ENCODE measurements at regions not wholly inside any gene's neighbourhood (a gene's known extent, or its start where the extent isn't known, plus 50 kb on each side); places are given as distances from the start of the nearest gene placed in this dataset.
A peak's percentile ranks its signal among the peaks of the same experiment; 100 is the strongest.
"Not testable (repeated sequence)": the region's sequence is repeated elsewhere in the genome, so short reads cannot be mapped to it uniquely, and the experiment has no call there.

DNA sequence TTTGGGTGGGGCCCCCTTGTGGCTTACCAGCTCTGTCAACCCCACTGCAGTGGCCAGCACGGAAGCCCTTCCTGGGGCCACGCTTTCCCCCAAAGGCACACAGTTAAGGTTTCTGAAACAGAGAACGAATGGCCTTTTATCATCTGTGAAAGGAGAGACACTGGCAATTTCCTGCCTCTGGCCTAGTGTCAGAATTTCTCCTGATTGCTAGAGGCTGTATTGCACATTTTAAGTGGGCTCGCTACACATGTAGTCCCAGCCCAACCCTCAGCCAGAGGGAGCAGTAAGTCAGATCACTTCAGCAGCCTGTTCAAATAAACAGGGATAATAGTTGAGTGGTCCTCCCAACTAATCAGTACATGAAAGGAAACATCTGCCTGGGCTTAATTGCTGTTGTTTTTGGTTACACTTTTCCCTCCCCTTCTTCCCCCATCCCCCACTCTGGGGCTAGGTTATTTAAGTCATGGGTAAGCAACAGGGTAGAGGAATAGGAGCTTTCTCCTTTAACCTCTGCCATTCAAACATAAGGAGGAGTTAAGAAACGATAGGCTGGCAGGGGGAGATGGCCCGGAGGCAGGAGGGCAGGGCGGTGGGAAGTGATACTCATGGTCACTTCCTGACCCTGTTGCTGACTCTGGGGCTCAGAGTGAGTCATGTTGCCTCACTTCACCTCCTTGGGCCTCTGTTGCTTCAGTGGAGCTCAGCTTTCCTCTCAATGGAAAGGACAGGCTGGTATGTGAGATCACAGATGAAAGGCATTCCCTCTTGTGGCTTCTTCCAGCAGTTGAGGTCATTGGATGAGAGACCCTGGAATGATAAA, 89.3 kb upstream of the IKBKE start:
- WGBS, 2 experiments (ENCODE audit: low coverage in 1 of 2, low lambda C conversion rate in 2 of 2, missing lambda C conversion rate in 2 of 2) = 6 to 18% methylated on average over 1 to 2 of the region's 7 CpGs
- Histone ChIP-seq H3K4me1 (ENCODE audit: insufficient read depth) (peaks cover 11% of the 10 kb centered on the region), H3K27ac (peak overlapping the region; percentile 90), H3K4me2 (ENCODE audit: unreplicated experiment) (peak overlapping the region; percentile 43), H3K9ac (peak overlapping the region; percentile 59)
- H3F3A ChIP-seq (ENCODE audit: insufficient read depth); H3K9me3 ChIP-seq (ENCODE audit: low read depth); H3K27me3 ChIP-seq (replicated peaks; ENCODE audit: insufficient read depth); H4K20me1 ChIP-seq (ENCODE audit: insufficient read depth); H3K36me3 ChIP-seq (ENCODE audit: low read depth); H3K4me3 ChIP-seq; H3K79me2 ChIP-seq (ENCODE audit: insufficient read depth); H3K9me2 ChIP-seq (ENCODE audit: insufficient read depth); in situ Hi-C loops (cut with MboI); H2AFZ ChIP-seq: not testable (repeated sequence)
- peak; percentile 36 for DNase-seq

GRCh38 chr1:206384029-206384807, 86.1 kb upstream of the IKBKE start:
- H4K20me1 ChIP-seq (ENCODE audit: insufficient read depth); H3K27me3 ChIP-seq (replicated peaks; ENCODE audit: insufficient read depth); H3K9me2 ChIP-seq (ENCODE audit: insufficient read depth); H3K79me2 ChIP-seq (ENCODE audit: insufficient read depth); in situ Hi-C loops (cut with MboI); H3F3A ChIP-seq (ENCODE audit: insufficient read depth); H3K9me3 ChIP-seq (ENCODE audit: low read depth); H3K4me2 ChIP-seq (ENCODE audit: unreplicated experiment); H3K36me3 ChIP-seq (ENCODE audit: low read depth); H3K4me3 ChIP-seq; H2AFZ ChIP-seq: not testable (repeated sequence)
- Histone ChIP-seq H3K27ac (peak overlapping the region; percentile 72), H3K9ac (peak overlapping the region; percentile 57; the same call in 1 of the 2 replicates), H3K4me1 (ENCODE audit: insufficient read depth) (peaks cover 11% of the 10 kb centered on the region)
- WGBS, 2 experiments (ENCODE audit: low coverage in 1 of 2, low lambda C conversion rate in 2 of 2, missing lambda C conversion rate in 2 of 2) = 4 to 17% methylated on average over 4 to 7 of the region's 11 CpGs
- peak; percentile 86 for DNase-seq

DNA sequence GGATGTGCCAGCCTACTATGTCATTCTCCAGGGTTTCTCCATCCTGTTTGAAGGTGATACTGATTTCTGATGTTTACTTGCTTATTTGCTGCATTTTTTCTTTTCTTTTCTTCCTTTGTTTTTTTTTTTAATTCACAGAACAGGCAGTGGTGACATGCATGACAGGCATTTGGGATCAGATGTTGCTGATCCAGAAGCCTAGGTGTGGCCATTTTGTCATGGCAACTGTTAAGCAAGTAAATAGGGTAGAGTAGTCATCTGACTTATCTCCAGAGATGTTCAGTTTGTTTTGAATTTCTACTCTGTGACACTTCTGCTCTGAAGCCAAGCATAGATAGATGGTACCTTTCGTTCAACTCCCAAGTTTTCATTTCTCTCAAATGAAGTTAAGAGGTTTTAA, 85.4 kb upstream of the IKBKE start:
- H3K4me1 ChIP-seq (ENCODE audit: insufficient read depth) = peaks cover 11% of the 10 kb centered on the region
- WGBS, 2 experiments (ENCODE audit: low coverage in 1 of 2, low lambda C conversion rate in 2 of 2, missing lambda C conversion rate in 2 of 2) = 41 to 53% methylated on average over 1 of the region's 1 CpG
- H3K9me2 ChIP-seq (ENCODE audit: insufficient read depth); H4K20me1 ChIP-seq (ENCODE audit: insufficient read depth); H3F3A ChIP-seq (ENCODE audit: insufficient read depth); in situ Hi-C loops (cut with MboI); H3K27me3 ChIP-seq (replicated peaks; ENCODE audit: insufficient read depth); H3K36me3 ChIP-seq (ENCODE audit: low read depth); H3K9me3 ChIP-seq (ENCODE audit: low read depth); H3K79me2 ChIP-seq (ENCODE audit: insufficient read depth); H3K4me2 ChIP-seq (ENCODE audit: unreplicated experiment); H2AFZ ChIP-seq; H3K4me3 ChIP-seq: not testable (repeated sequence)
- peak; percentile 23 for DNase-seq
- peak overlapping the region; percentile 51 for H3K9ac ChIP-seq
- H3K27ac ChIP-seq = peak overlapping the region; percentile 83

- H3K36me3 ChIP-seq (ENCODE audit: low read depth); H3K4me2 ChIP-seq (ENCODE audit: unreplicated experiment); H3K79me2 ChIP-seq (ENCODE audit: insufficient read depth); H3K27me3 ChIP-seq (replicated peaks; ENCODE audit: insufficient read depth); H3F3A ChIP-seq (ENCODE audit: insufficient read depth); H3K4me1 ChIP-seq (ENCODE audit: insufficient read depth); H3K9me2 ChIP-seq (ENCODE audit: insufficient read depth); H3K9me3 ChIP-seq (ENCODE audit: low read depth); DNase-seq; H4K20me1 ChIP-seq (ENCODE audit: insufficient read depth); H2AFZ ChIP-seq; in situ Hi-C loops (cut with MboI); H3K27ac ChIP-seq; H3K9ac ChIP-seq; H3K4me3 ChIP-seq: not testable (repeated sequence)
- no CpG with 5 or more reads among the region's 5 CpGs for WGBS, 2 experiments (ENCODE audit: low coverage in 1 of 2, low lambda C conversion rate in 2 of 2, missing lambda C conversion rate in 2 of 2)
These were observed 82.6 kb upstream of the IKBKE start for GRCh38 chr1:206387631-206388030.

GRCh38 chr1:206391903-206392302, 78.4 kb upstream of the IKBKE start:
- H2AFZ ChIP-seq; H3K4me3 ChIP-seq; DNase-seq; H3K9me2 ChIP-seq (ENCODE audit: insufficient read depth); H3F3A ChIP-seq (ENCODE audit: insufficient read depth); in situ Hi-C loops (cut with MboI); H3K4me1 ChIP-seq (ENCODE audit: insufficient read depth); H3K79me2 ChIP-seq (ENCODE audit: insufficient read depth); H3K27ac ChIP-seq; H3K27me3 ChIP-seq (replicated peaks; ENCODE audit: insufficient read depth); H4K20me1 ChIP-seq (ENCODE audit: insufficient read depth); H3K9me3 ChIP-seq (ENCODE audit: low read depth); H3K9ac ChIP-seq; H3K36me3 ChIP-seq (ENCODE audit: low read depth); H3K4me2 ChIP-seq (ENCODE audit: unreplicated experiment): not testable (repeated sequence)
- WGBS, 2 experiments (ENCODE audit: low coverage in 1 of 2, low lambda C conversion rate in 2 of 2, missing lambda C conversion rate in 2 of 2) = 100% methylated on average over 1 of the region's 2 CpGs

DNA sequence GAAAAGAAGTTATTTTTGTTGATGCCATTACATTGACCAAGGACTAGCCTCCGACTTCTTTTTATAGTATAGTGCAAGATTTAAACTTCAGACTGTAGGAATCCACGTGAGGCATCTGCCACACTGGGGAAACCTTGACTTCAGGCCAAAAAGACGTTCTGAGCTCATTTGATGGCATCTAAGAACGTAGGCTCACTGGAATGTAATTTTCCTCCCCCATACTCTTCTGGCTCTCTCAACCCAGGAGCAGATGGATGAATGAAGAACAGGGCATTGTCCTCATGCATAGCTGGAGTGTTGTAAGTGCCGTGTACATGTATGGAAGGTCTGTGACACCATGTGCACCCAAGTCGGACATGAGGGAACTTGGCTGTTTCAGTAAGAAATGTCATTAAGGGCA, 72.8 kb upstream of the IKBKE start:
- H3K4me1 ChIP-seq (ENCODE audit: insufficient read depth); H3K79me2 ChIP-seq (ENCODE audit: insufficient read depth); DNase-seq; H3K27me3 ChIP-seq (replicated peaks; ENCODE audit: insufficient read depth); H3K9ac ChIP-seq; H3K9me3 ChIP-seq (ENCODE audit: low read depth); H3K9me2 ChIP-seq (ENCODE audit: insufficient read depth); H2AFZ ChIP-seq; H3K36me3 ChIP-seq (ENCODE audit: low read depth); in situ Hi-C loops (cut with MboI); H4K20me1 ChIP-seq (ENCODE audit: insufficient read depth); H3K4me3 ChIP-seq; H3K4me2 ChIP-seq (ENCODE audit: unreplicated experiment); H3F3A ChIP-seq (ENCODE audit: insufficient read depth): not testable (repeated sequence)
- H3K27ac ChIP-seq = peak overlapping the region; percentile 15; the same call in 1 of the 2 replicates
- WGBS, 2 experiments (ENCODE audit: low coverage in 1 of 2, low lambda C conversion rate in 2 of 2, missing lambda C conversion rate in 2 of 2) = 0 to 24% methylated on average over 2 to 4 of the region's 6 CpGs

GRCh38 chr1:206398261-206398660, 72.0 kb upstream of the IKBKE start:
- H3K4me2 ChIP-seq (ENCODE audit: unreplicated experiment); H3K27me3 ChIP-seq (replicated peaks; ENCODE audit: insufficient read depth); H3K27ac ChIP-seq; H3K9me3 ChIP-seq (ENCODE audit: low read depth); H3K4me3 ChIP-seq; H3K9ac ChIP-seq; H3K36me3 ChIP-seq (ENCODE audit: low read depth); H3K9me2 ChIP-seq (ENCODE audit: insufficient read depth); H3F3A ChIP-seq (ENCODE audit: insufficient read depth); H2AFZ ChIP-seq; H3K4me1 ChIP-seq (ENCODE audit: insufficient read depth); in situ Hi-C loops (cut with MboI); H3K79me2 ChIP-seq (ENCODE audit: insufficient read depth); H4K20me1 ChIP-seq (ENCODE audit: insufficient read depth); DNase-seq: not testable (repeated sequence)
- WGBS, 2 experiments (ENCODE audit: low coverage in 1 of 2, low lambda C conversion rate in 2 of 2, missing lambda C conversion rate in 2 of 2) = 100% methylated on average over 1 to 3 of the region's 3 CpGs

Measured in GM23248 (cell line).